Nephron progenitor cell (in vitro differentiated cells): ENCODE measurements at regions not wholly inside any gene's neighbourhood (a gene's known extent, or its start where the extent isn't known, plus 50 kb on each side); places are given as distances from the start of the nearest gene placed in this dataset.
"Not testable (repeated sequence)": the region's sequence is repeated elsewhere in the genome, so short reads cannot be mapped to it uniquely, and the experiment has no call there.

Source experiments
- DNase-seq: peaks from one replicate; pipeline ENCODE4 v3.0.0; 2021
- H3K27ac Mint-ChIP-seq: 2 replicates; pipeline ENCODE4 v1.8.0; 2021; ENCODE audit warnings: mild to moderate bottlenecking, moderate library complexity, mixed read lengths
- H3K27me3 Mint-ChIP-seq: 2 replicates; pipeline ENCODE4 v1.8.0; 2021; ENCODE audit warnings: mild to moderate bottlenecking, low read depth, mixed read lengths; ENCODE audit not compliant: poor library complexity
- H3K36me3 Mint-ChIP-seq: 2 replicates; pipeline ENCODE4 v1.8.0; 2021; ENCODE audit warnings: low read depth, mixed read lengths
- H3K4me1 Mint-ChIP-seq: 2 replicates; pipeline ENCODE4 v1.8.0; 2021; ENCODE audit warnings: mixed read lengths
- H3K4me3 Mint-ChIP-seq: 2 replicates; pipeline ENCODE4 v1.8.0; 2021; ENCODE audit warnings: mild to moderate bottlenecking, moderate library complexity, mixed read lengths
- H3K9me3 Mint-ChIP-seq: 2 replicates; pipeline ENCODE4 v1.8.0; 2021; ENCODE audit warnings: mild to moderate bottlenecking, moderate library complexity, mixed read lengths
- CTCF ChIP-seq: fragments of 200-600 bp; sonication (generic); IDR thresholded peaks from 2 replicates; pipeline ENCODE4 v1.5.0; 2021; ENCODE audit warnings: antibody characterized with exemption

- TF ChIP-seq CTCF = no peak
- no peak overlapping the region for H3K27ac Mint-ChIP-seq
- no peaks in the 10 kb centered on the region for H3K4me1 Mint-ChIP-seq
- H3K27me3 Mint-ChIP-seq = no peaks in the 10 kb centered on the region
- H3K9me3 Mint-ChIP-seq = no peaks in the 10 kb centered on the region
- H3K4me3 Mint-ChIP-seq = no peak overlapping the region
- no peak for DNase-seq
- no peaks in the 10 kb centered on the region for H3K36me3 Mint-ChIP-seq
Observed at GRCh38 chr2:187686416-187687024, 132.3 kb upstream of the TFPI start.

GRCh38 chr2:187687585-187687984 lies 133.3 kb upstream of the TFPI start:
- H3K4me3 Mint-ChIP-seq = no peak overlapping the region
- H3K36me3 Mint-ChIP-seq = no peaks in the 10 kb centered on the region
- H3K4me1 Mint-ChIP-seq = no peaks in the 10 kb centered on the region
- no peak overlapping the region for H3K27ac Mint-ChIP-seq
- H3K27me3 Mint-ChIP-seq = no peaks in the 10 kb centered on the region
- no peak for TF ChIP-seq CTCF
- no peak for DNase-seq
- no peaks in the 10 kb centered on the region for H3K9me3 Mint-ChIP-seq

GRCh38 chr2:187689372-187689771 lies 135.1 kb upstream of the TFPI start:
- Mint-ChIP-seq H3K27ac (no peak overlapping the region), H3K4me3 (no peak overlapping the region), H3K4me1 (no peaks in the 10 kb centered on the region), H3K27me3 (no peaks in the 10 kb centered on the region), H3K9me3 (no peaks in the 10 kb centered on the region), H3K36me3 (no peaks in the 10 kb centered on the region)
- DNase-seq = no peak
- TF ChIP-seq CTCF = no peak

- no peaks in the 10 kb centered on the region for H3K9me3 Mint-ChIP-seq
- no peak for TF ChIP-seq CTCF
- DNase-seq = no peak
- H3K27me3 Mint-ChIP-seq = peaks cover 2% of the 10 kb centered on the region
- H3K4me1 Mint-ChIP-seq = no peaks in the 10 kb centered on the region
- no peak overlapping the region for H3K4me3 Mint-ChIP-seq
- no peaks in the 10 kb centered on the region for H3K36me3 Mint-ChIP-seq
- no peak overlapping the region for H3K27ac Mint-ChIP-seq
Observed at GRCh38 chr2:187693923-187694322, 139.7 kb upstream of the TFPI start.

GRCh38 chr2:187696644-187697043 lies 142.4 kb upstream of the TFPI start:
- H3K27me3 Mint-ChIP-seq, H3K27ac Mint-ChIP-seq, H3K9me3 Mint-ChIP-seq, H3K36me3 Mint-ChIP-seq, H3K4me3 Mint-ChIP-seq, DNase-seq, H3K4me1 Mint-ChIP-seq: not testable (repeated sequence)

GRCh38 chr2:187698374-187699110 lies 144.3 kb upstream of the TFPI start:
- H3K4me1 Mint-ChIP-seq = no peaks in the 10 kb centered on the region
- H3K27ac Mint-ChIP-seq = no peak overlapping the region
- DNase-seq = no peak
- no peak for TF ChIP-seq CTCF
- H3K4me3 Mint-ChIP-seq = no peak overlapping the region
- H3K27me3 Mint-ChIP-seq = peaks cover 2% of the 10 kb centered on the region
- H3K9me3 Mint-ChIP-seq = no peaks in the 10 kb centered on the region
- H3K36me3 Mint-ChIP-seq = no peaks in the 10 kb centered on the region
